PC-9 (cell line): ENCODE measurements at regions not wholly inside any gene's neighbourhood (a gene's known extent, or its start where the extent isn't known, plus 50 kb on each side); places are given as distances from the start of the nearest gene placed in this dataset.

Experiments
- CTCF ChIP-seq: fragments of 200-600 bp; sonication (generic); conservative IDR thresholded peaks from 2 replicates; pipeline ENCODE4 v1.6.1; 2017; ENCODE audit warnings: mixed run types, antibody characterized with exemption, mild to moderate bottlenecking, moderate library complexity
- EZH2 ChIP-seq: fragments of 200-600 bp; sonication (generic); IDR thresholded peaks from 2 replicates; pipeline ENCODE4 v1.8.0; 2017; ENCODE audit warnings: antibody characterized with exemption, low read depth

GRCh38 chr22:27631641-27632040 lies 169.9 kb downstream of the MN1 start:
- TF ChIP-seq CTCF: no peak
- TF ChIP-seq EZH2: no peak
